ENCODE measurements at regions not wholly inside any gene's neighbourhood (a gene's known extent, or its start where the extent isn't known, plus 50 kb on each side); places are given as distances from the start of the nearest gene placed in this dataset.

- no peak overlapping the region for H3K4me3 ChIP-seq (ENCODE audit: low read depth, low read length)
- TF ChIP-seq CTCF (IDR thresholded peaks at IDR 0.05; ENCODE audit: low read depth, low read length) = no peak
- TF ChIP-seq POLR2A (IDR thresholded peaks at IDR 0.05; ENCODE audit: extremely low read depth, insufficient read length) = no peak
- TF ChIP-seq MYC (IDR thresholded peaks at IDR 0.05; ENCODE audit: low read depth, low read length) = no peak
- no peak for TF ChIP-seq MAX (IDR thresholded peaks at IDR 0.05; ENCODE audit: low read depth, low read length)
- no peak for DNase-seq (ENCODE audit: low read depth)
Observed at GRCh38 chr7:33760146-33760545, 145.2 kb upstream of the BMPER start.

GRCh38 chr7:33760834-33761233 lies 144.5 kb upstream of the BMPER start:
- H3K4me3 ChIP-seq (ENCODE audit: low read depth, low read length) = no peak overlapping the region
- DNase-seq (ENCODE audit: low read depth) = no peak
- no peak for TF ChIP-seq MYC (IDR thresholded peaks at IDR 0.05; ENCODE audit: low read depth, low read length)
- TF ChIP-seq CTCF (IDR thresholded peaks at IDR 0.05; ENCODE audit: low read depth, low read length) = no peak
- TF ChIP-seq POLR2A (IDR thresholded peaks at IDR 0.05; ENCODE audit: extremely low read depth, insufficient read length) = no peak
- TF ChIP-seq MAX (IDR thresholded peaks at IDR 0.05; ENCODE audit: low read depth, low read length) = no peak

- H3K4me3 ChIP-seq (ENCODE audit: low read depth, low read length) = no peak overlapping the region
- TF ChIP-seq MYC (IDR thresholded peaks at IDR 0.05; ENCODE audit: low read depth, low read length) = no peak
- TF ChIP-seq CTCF (IDR thresholded peaks at IDR 0.05; ENCODE audit: low read depth, low read length) = no peak
- no peak for TF ChIP-seq POLR2A (IDR thresholded peaks at IDR 0.05; ENCODE audit: extremely low read depth, insufficient read length)
- no peak for TF ChIP-seq MAX (IDR thresholded peaks at IDR 0.05; ENCODE audit: low read depth, low read length)
- no peak for DNase-seq (ENCODE audit: low read depth)
Observed at GRCh38 chr7:33761449-33762080, 143.8 kb upstream of the BMPER start.

GRCh38 chr7:33762151-33762910 lies 143.0 kb upstream of the BMPER start:
- no peak for DNase-seq (ENCODE audit: low read depth)
- TF ChIP-seq MYC (IDR thresholded peaks at IDR 0.05; ENCODE audit: low read depth, low read length) (no peak), POLR2A (IDR thresholded peaks at IDR 0.05; ENCODE audit: extremely low read depth, insufficient read length) (no peak), CTCF (IDR thresholded peaks at IDR 0.05; ENCODE audit: low read depth, low read length) (no peak), MAX (IDR thresholded peaks at IDR 0.05; ENCODE audit: low read depth, low read length) (no peak)
- no peak overlapping the region for H3K4me3 ChIP-seq (ENCODE audit: low read depth, low read length)

DNA sequence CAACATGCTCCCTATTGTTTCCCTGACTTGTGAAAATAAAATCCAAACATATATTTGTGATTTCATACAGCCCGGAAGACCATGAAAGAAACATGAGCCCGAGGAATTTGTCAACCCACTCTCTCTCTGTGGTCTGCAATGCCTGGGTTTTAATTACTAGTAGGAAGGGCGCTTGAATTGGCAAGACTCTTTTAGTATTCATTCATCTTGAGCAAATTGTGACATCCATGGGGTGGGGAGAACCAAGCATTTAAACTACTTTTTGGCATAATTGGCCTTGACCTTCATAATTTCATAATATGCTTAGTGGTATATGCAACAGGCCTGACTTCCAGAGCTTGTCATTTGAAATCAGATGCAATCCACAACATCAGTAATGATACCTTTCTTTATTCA lies 142.4 kb upstream of the BMPER start:
- no peak overlapping the region for H3K4me3 ChIP-seq (ENCODE audit: low read depth, low read length)
- no peak for DNase-seq (ENCODE audit: low read depth)
- no peak for TF ChIP-seq POLR2A (IDR thresholded peaks at IDR 0.05; ENCODE audit: extremely low read depth, insufficient read length)
- TF ChIP-seq MYC (IDR thresholded peaks at IDR 0.05; ENCODE audit: low read depth, low read length) = no peak
- no peak for TF ChIP-seq MAX (IDR thresholded peaks at IDR 0.05; ENCODE audit: low read depth, low read length)
- no peak for TF ChIP-seq CTCF (IDR thresholded peaks at IDR 0.05; ENCODE audit: low read depth, low read length)

Data from NB4 (cell line).